GM23338 (cell line): ENCODE measurements at regions not wholly inside any gene's neighbourhood (a gene's known extent, or its start where the extent isn't known, plus 50 kb on each side); places are given as distances from the start of the nearest gene placed in this dataset.

Experiments used
- ATAC-seq: fragments of 200-7000 bp; cut with Tn5 transposase; 3 replicates; pipeline ENCODE4 v1.9.1; 2020
- DNase-seq: peaks from one replicate; pipeline ENCODE4 v3.0.0-alpha.2; 2015; ENCODE audit warnings: low spot score
- H2AFZ ChIP-seq: fragments of 200-600 bp; sonication (generic); 2 replicates; pipeline ENCODE4 v1.8.0; 2016; ENCODE audit warnings: antibody characterized with exemption, mild to moderate bottlenecking, moderate library complexity
- H3F3A ChIP-seq: fragments of 200-600 bp; sonication (generic); replicated peaks from 2 replicates; pipeline ENCODE4 v1.8.0; 2017; ENCODE audit warnings: antibody characterized with exemption, mixed run types, low read depth
- H3K27ac ChIP-seq: fragments of 200-600 bp; sonication (generic); 2 replicates; pipeline ENCODE4 v1.6.1; 2016; ENCODE audit warnings: low read depth
- H3K27me3 ChIP-seq: fragments of 200-600 bp; sonication (generic); 2 replicates; pipeline ENCODE4 v1.8.0; 2016; ENCODE audit warnings: mild to moderate bottlenecking, mixed run types, moderate library complexity; ENCODE audit not compliant: insufficient read depth
- H3K36me3 ChIP-seq: fragments of 200-600 bp; sonication (generic); 2 replicates; pipeline ENCODE4 v1.8.0; 2016; ENCODE audit warnings: mild to moderate bottlenecking; ENCODE audit not compliant: insufficient read depth
- H3K4me1 ChIP-seq: fragments of 200-600 bp; sonication (generic); 2 replicates; pipeline ENCODE4 v1.8.0; 2016; ENCODE audit warnings: mild to moderate bottlenecking, moderate library complexity; ENCODE audit not compliant: insufficient read depth
- H3K4me2 ChIP-seq: fragments of 200-600 bp; sonication (generic); 2 replicates; pipeline ENCODE4 v1.7.1; 2017; ENCODE audit warnings: mixed run types
- H3K4me3 ChIP-seq: fragments of 200-600 bp; sonication (generic); 2 replicates; pipeline ENCODE4 v1.6.1; 2016; ENCODE audit warnings: mixed run types
- H3K79me2 ChIP-seq: fragments of 200-600 bp; sonication (generic); replicated peaks from 2 replicates; pipeline ENCODE4 v1.8.0; 2017; ENCODE audit warnings: mild to moderate bottlenecking; ENCODE audit not compliant: insufficient read depth
- H3K9me2 ChIP-seq: fragments of 200-600 bp; sonication (generic); 2 replicates; pipeline ENCODE4 v1.8.0; 2017; ENCODE audit not compliant: insufficient read depth
- H4K20me1 ChIP-seq: fragments of 200-600 bp; sonication (generic); replicated peaks from 2 replicates; pipeline ENCODE4 v1.8.0; 2017; ENCODE audit warnings: mild to moderate bottlenecking; ENCODE audit not compliant: insufficient read depth
- H3K27ac Mint-ChIP-seq: 2 replicates; pipeline ENCODE4 v1.8.0; 2020; ENCODE audit warnings: inconsistent platforms, mild to moderate bottlenecking, moderate library complexity, mixed read lengths
- H3K27me3 Mint-ChIP-seq: 3 replicates; pipeline ENCODE4 v1.8.0; 2022; ENCODE audit warnings: low read depth, mild to moderate bottlenecking, moderate library complexity, mixed read lengths, inconsistent platforms; ENCODE audit not compliant: insufficient read depth, poor library complexity
- H3K36me3 Mint-ChIP-seq: 3 replicates; pipeline ENCODE4 v1.8.0; 2021; ENCODE audit warnings: low read depth, mild to moderate bottlenecking, inconsistent platforms, moderate library complexity, mixed read lengths
- H3K4me1 Mint-ChIP-seq: 3 replicates; pipeline ENCODE4 v1.8.0; 2020; ENCODE audit warnings: mild to moderate bottlenecking, inconsistent platforms, mixed read lengths
- H3K4me3 Mint-ChIP-seq: 3 replicates; pipeline ENCODE4 v1.8.0; 2021; ENCODE audit warnings: moderate library complexity, mild to moderate bottlenecking, inconsistent platforms, mixed read lengths
- H3K9me3 Mint-ChIP-seq: 3 replicates; pipeline ENCODE4 v1.8.0; 2020; ENCODE audit warnings: moderate library complexity, mild to moderate bottlenecking, inconsistent platforms, mixed read lengths
- CREB1 ChIP-seq: fragments of 250-450 bp; sonication (Bioruptor Pico); IDR thresholded peaks from 2 replicates; pipeline ENCODE4 v1.5.0; 2020; ENCODE audit warnings: low read depth, mild to moderate bottlenecking, moderate library complexity
- CTCF ChIP-seq, 2 experiments: fragments of 200-600 bp in 1 of 2; sonication (generic) in 1 of 2; conservative IDR thresholded peaks; 2 replicates each; pipeline versions ENCODE4 v1.5.1 to v1.6.1; 2016 to 2017; ENCODE audit warnings: antibody characterized with exemption in 2 of 2, low read depth in 2 of 2, mild to moderate bottlenecking in 2 of 2, moderate library complexity in 1 of 2
- ETS1 ChIP-seq: IDR thresholded peaks from 2 replicates; pipeline ENCODE4 v1.6.1; 2016; ENCODE audit warnings: antibody characterized with exemption
- EZH2 ChIP-seq: fragments of 200-600 bp; sonication (generic); IDR thresholded peaks from one replicate; pipeline ENCODE4 v1.8.0; 2017; ENCODE audit warnings: antibody characterized with exemption, mild to moderate bottlenecking, low read depth; ENCODE audit not compliant: unreplicated experiment
- EZH2phosphoT487 ChIP-seq: fragments of 200-600 bp; sonication (generic); IDR thresholded peaks from one replicate; pipeline ENCODE4 v1.8.1; 2018; ENCODE audit warnings: antibody characterized with exemption; ENCODE audit not compliant: unreplicated experiment
- JUNB ChIP-seq: IDR thresholded peaks from one replicate; pipeline ENCODE4 v1.6.1; 2016; ENCODE audit warnings: antibody characterized with exemption; ENCODE audit not compliant: unreplicated experiment
- NANOG ChIP-seq: IDR thresholded peaks from 2 replicates; pipeline ENCODE4 v1.6.1; 2016; ENCODE audit warnings: antibody characterized with exemption, borderline replicate concordance
- POLR2AphosphoS5 ChIP-seq: IDR thresholded peaks from 2 replicates; pipeline ENCODE4 v1.6.1; 2016; ENCODE audit warnings: antibody characterized with exemption, low read depth
- REST ChIP-seq: IDR thresholded peaks from one replicate; pipeline ENCODE4 v1.6.1; 2018; ENCODE audit warnings: antibody characterized with exemption; ENCODE audit not compliant: unreplicated experiment
- STAT1 ChIP-seq: IDR thresholded peaks from one replicate; pipeline ENCODE4 v1.6.1; 2016; ENCODE audit warnings: antibody characterized with exemption; ENCODE audit not compliant: unreplicated experiment
- ZNF114 ChIP-seq: fragments of 250-450 bp; sonication (Bioruptor Pico); IDR thresholded peaks from 2 replicates; pipeline ENCODE4 v1.5.0; 2020; ENCODE audit warnings: mild to moderate bottlenecking, moderate library complexity
- ZNF331 ChIP-seq: fragments of 250-450 bp; sonication (Bioruptor Pico); IDR thresholded peaks from 2 replicates; pipeline ENCODE4 v1.5.0; 2020; ENCODE audit warnings: low read depth, mild to moderate bottlenecking, moderate library complexity
- ZNF462 ChIP-seq: fragments of 250-450 bp; sonication (Bioruptor Pico); IDR thresholded peaks from 2 replicates; pipeline ENCODE4 v1.5.0; 2020; ENCODE audit warnings: mild to moderate bottlenecking, moderate library complexity

- no peaks in the 10 kb centered on the region for H3K4me1 ChIP-seq
- ATAC-seq (no peak), DNase-seq (no peak)
- H3K9me2 ChIP-seq, result 0 out of 2 replicates have a peak, but pooled peaks cover 3% of the 10 kb centered on the region
- TF ChIP-seq NANOG, result no peak
- no peak for TF ChIP-seq REST
- TF ChIP-seq ZNF331, result no peak
- no peak for TF ChIP-seq ZNF462
- TF ChIP-seq POLR2AphosphoS5, result no peak
- TF ChIP-seq EZH2, result no peak
- no peak for TF ChIP-seq CREB1 (CRISPR knock-in tag)
- TF ChIP-seq JUNB, result no peak
- TF ChIP-seq STAT1, result no peak
- no peak for TF ChIP-seq EZH2phosphoT487
- TF ChIP-seq ZNF114 (CRISPR knock-in tag), result no peak
- no peak for TF ChIP-seq CTCF (conservative IDR thresholded peaks at IDR 0.05; ENCODE audit: low read depth in 2 of 2)
- TF ChIP-seq ETS1, result no peak
- H3K79me2 ChIP-seq, result no peaks in the 10 kb centered on the region
- H3K27me3 ChIP-seq, result no peaks in the 10 kb centered on the region
- H3K36me3 ChIP-seq, result no peaks in the 10 kb centered on the region
- H3K4me3 ChIP-seq, result no peak overlapping the region
- H3F3A ChIP-seq, result no peaks in the 10 kb centered on the region
- no peak overlapping the region for H3K4me2 ChIP-seq
- no peaks in the 10 kb centered on the region for H4K20me1 ChIP-seq
- H3K4me1 Mint-ChIP-seq, result no peaks in the 10 kb centered on the region
- H3K27ac ChIP-seq, result no peak overlapping the region
- H3K27me3 Mint-ChIP-seq, result peaks cover 3% of the 10 kb centered on the region
- H2AFZ ChIP-seq, result 0 out of 2 replicates have a peak overlapping the region, but pooled peaks have one; percentile 40
- H3K27ac Mint-ChIP-seq, result no peak overlapping the region
- H3K9me3 Mint-ChIP-seq, result peaks cover 14% of the 10 kb centered on the region
- peaks cover 5% of the 10 kb centered on the region for H3K36me3 Mint-ChIP-seq
- H3K4me3 Mint-ChIP-seq, result no peak overlapping the region
Measured at GRCh38 chr12:63410197-63410596, 258.1 kb downstream of the DPY19L2 start.
